ENCODE measurements at regions not wholly inside any gene's neighbourhood (a gene's known extent, or its start where the extent isn't known, plus 50 kb on each side); places are given as distances from the start of the nearest gene placed in this dataset.

GRCh38 chr2:155273323-155273722 lies 574.8 kb downstream of the KCNJ3 start:
- H4K20me1 ChIP-seq (replicated peaks; ENCODE audit: control insufficient read depth, extremely low read depth, insufficient read depth, low read length) = no peaks in the 10 kb centered on the region
- H3K4me1 ChIP-seq (ENCODE audit: control insufficient read depth, extremely low read depth, insufficient read depth, low read length) = no peaks in the 10 kb centered on the region
- H3K27me3 ChIP-seq (ENCODE audit: control insufficient read depth in 2 of 2, insufficient read depth in 2 of 2, low read length in 2 of 2) = no peaks in the 10 kb centered on the region
- intact Hi-C loops (cut with micrococcal nuclease) (no loop called here), dilution Hi-C loops (cut with MboI; ENCODE audit: extremely low pct_ligation_motif_present, low sequenced_read_pairs) (no loop called here)
- no peak overlapping the region for H3K4me2 ChIP-seq (ENCODE audit: insufficient read depth, low read length)
- CTCF ChIA-PET = no interaction called here
- POLR2A ChIA-PET = no interaction called here
- H3K9me3 ChIP-seq (replicated peaks; ENCODE audit: control insufficient read depth, insufficient read depth, low read length) = no peaks in the 10 kb centered on the region
- H3K27ac ChIP-seq (ENCODE audit: insufficient read depth, low read depth, low read length) = no peak overlapping the region
- H3K9me1 ChIP-seq (replicated peaks; ENCODE audit: control insufficient read depth, extremely low read depth, insufficient read depth, low read length) = no peaks in the 10 kb centered on the region
- H3K9ac ChIP-seq (replicated peaks; ENCODE audit: extremely low read depth, insufficient read depth, low read length) = no peak overlapping the region
- TF ChIP-seq MAX (IDR thresholded peaks at IDR 0.05; ENCODE audit: insufficient read depth, insufficient read length) (no peak), JUN (IDR thresholded peaks at IDR 0.05; ENCODE audit: borderline replicate concordance, insufficient read depth, insufficient read length, low read depth) (no peak), POLR2A (IDR thresholded peaks at IDR 0.05; ENCODE audit: low read depth, low read length) (no peak), EZH2 (IDR thresholded peaks at IDR 0.05; ENCODE audit: borderline replicate concordance, low read depth, low read length, severe bottlenecking) (no peak), FOS (IDR thresholded peaks at IDR 0.05; ENCODE audit: borderline replicate concordance, insufficient read depth, low read length) (no peak), CTCF (IDR thresholded peaks at IDR 0.05; ENCODE audit: extremely low read depth in 1 of 2, insufficient read depth in 1 of 2, low read depth in 1 of 2, low read length in 2 of 2) (no peak)
- no peak overlapping the region for H3K4me3 ChIP-seq (replicated peaks in 1 of 3; ENCODE audit: insufficient read depth in 1 of 3, low read depth in 1 of 3, low read length in 3 of 3)
- H3K36me3 ChIP-seq (ENCODE audit: control insufficient read depth in 2 of 2, extremely low read depth in 1 of 2, insufficient read depth in 2 of 2, low read length in 2 of 2) = no peaks in the 10 kb centered on the region
- DNase-seq (ENCODE audit: low read depth, low spot score) (no peak), FAIRE-seq (no peak)
- H2AFZ ChIP-seq (ENCODE audit: low read depth, low read length) = no peak overlapping the region
- H3K79me2 ChIP-seq (ENCODE audit: control insufficient read depth, insufficient read depth, low read length) = no peaks in the 10 kb centered on the region
- BruUV-seq (replicated peaks) = no TSS peak

GRCh38 chr2:155266583-155266982 lies 568.1 kb downstream of the KCNJ3 start:
- Histone ChIP-seq H3K9me1 (replicated peaks; ENCODE audit: control insufficient read depth, extremely low read depth, insufficient read depth, low read length) (no peaks in the 10 kb centered on the region), H3K79me2 (ENCODE audit: control insufficient read depth, insufficient read depth, low read length) (no peaks in the 10 kb centered on the region), H3K4me2 (ENCODE audit: insufficient read depth, low read length) (no peak overlapping the region), H3K9me3 (replicated peaks; ENCODE audit: control insufficient read depth, insufficient read depth, low read length) (no peaks in the 10 kb centered on the region), H4K20me1 (replicated peaks; ENCODE audit: control insufficient read depth, extremely low read depth, insufficient read depth, low read length) (no peaks in the 10 kb centered on the region), H3K4me3 (replicated peaks in 1 of 3; ENCODE audit: insufficient read depth in 1 of 3, low read depth in 1 of 3, low read length in 3 of 3) (no peak overlapping the region), H2AFZ (ENCODE audit: low read depth, low read length) (no peak overlapping the region), H3K4me1 (ENCODE audit: control insufficient read depth, extremely low read depth, insufficient read depth, low read length) (no peaks in the 10 kb centered on the region), H3K27me3 (ENCODE audit: control insufficient read depth in 2 of 2, insufficient read depth in 2 of 2, low read length in 2 of 2) (no peaks in the 10 kb centered on the region), H3K9ac (replicated peaks; ENCODE audit: extremely low read depth, insufficient read depth, low read length) (no peak overlapping the region), H3K36me3 (ENCODE audit: control insufficient read depth in 2 of 2, extremely low read depth in 1 of 2, insufficient read depth in 2 of 2, low read length in 2 of 2) (no peaks in the 10 kb centered on the region), H3K27ac (ENCODE audit: insufficient read depth, low read depth, low read length) (no peak overlapping the region)
- POLR2A ChIA-PET = no interaction called here
- no TSS peak for BruUV-seq (replicated peaks)
- dilution Hi-C loops (cut with MboI; ENCODE audit: extremely low pct_ligation_motif_present, low sequenced_read_pairs) (no loop called here), intact Hi-C loops (cut with micrococcal nuclease) (no loop called here)
- TF ChIP-seq JUN (IDR thresholded peaks at IDR 0.05; ENCODE audit: borderline replicate concordance, insufficient read depth, insufficient read length, low read depth) = no peak
- no peak for TF ChIP-seq POLR2AphosphoS5 (IDR thresholded peaks at IDR 0.05; ENCODE audit: insufficient read depth, low read depth, low read length)
- no peak for TF ChIP-seq CTCF (IDR thresholded peaks at IDR 0.05; ENCODE audit: extremely low read depth in 1 of 2, insufficient read depth in 1 of 2, low read depth in 1 of 2, low read length in 2 of 2)
- no peak for TF ChIP-seq GATA2 (IDR thresholded peaks at IDR 0.05; ENCODE audit: insufficient read depth, insufficient read length, low read depth, low read length)
- no peak for TF ChIP-seq MAX (IDR thresholded peaks at IDR 0.05; ENCODE audit: insufficient read depth, insufficient read length)
- TF ChIP-seq POLR2A (IDR thresholded peaks at IDR 0.05; ENCODE audit: low read depth, low read length) = no peak
- no peak for TF ChIP-seq MYC (IDR thresholded peaks at IDR 0.05; ENCODE audit: low read depth, low read length)
- TF ChIP-seq EZH2 (IDR thresholded peaks at IDR 0.05; ENCODE audit: borderline replicate concordance, low read depth, low read length, severe bottlenecking) = no peak
- TF ChIP-seq FOS (IDR thresholded peaks at IDR 0.05; ENCODE audit: borderline replicate concordance, insufficient read depth, low read length) = no peak
- no peak for FAIRE-seq
- CTCF ChIA-PET = no interaction called here
- no peak for DNase-seq (ENCODE audit: low read depth, low spot score)
